ENCODE measurements at regions not wholly inside any gene's neighbourhood (a gene's known extent, or its start where the extent isn't known, plus 50 kb on each side); places are given as distances from the start of the nearest gene placed in this dataset.

GRCh38 chr12:88366101-88366500, 214.2 kb downstream of the KITLG start:
- TF ChIP-seq POLR2AphosphoS5 (IDR thresholded peaks at IDR 0.05; ENCODE audit: borderline replicate concordance, low read depth, low read length) (no peak), EZH2 (IDR thresholded peaks at IDR 0.05) (no peak)
